K562 (cell line): ENCODE measurements at regions not wholly inside any gene's neighbourhood (a gene's known extent, or its start where the extent isn't known, plus 50 kb on each side); places are given as distances from the start of the nearest gene placed in this dataset.

Source experiments
- ATAC-seq: fragments of 200-7000 bp; cut with Tn5 transposase; 3 replicates; pipeline ENCODE4 v1.9.1; 2020; ENCODE audit warnings: moderate library complexity
- BruUV-seq: library from RNA; stranded (reverse); fragments of 400-500 nt; replicated peaks from 2 replicates; lab custom pipeline; 2021; lab: Mats Ljungman, UMichigan
- CTCF ChIA-PET: fragments of 300-600 bp; formaldehyde crosslinking; extraction: SDS; loops from one replicate; lab custom pipeline; 2021; ENCODE audit warnings: low intra/inter-chr PET ratio; lab: Yijun Ruan, JAX
- POLR2A ChIA-PET: fragments of 300-600, 350-650 bp; sonication (Branson Sonifier 250); formaldehyde crosslinking; extraction: SDS; loops from one replicate; lab custom pipeline; 2021; ENCODE audit warnings: antibody characterized with exemption, inconsistent platforms; lab: Yijun Ruan, JAX
- DNase-seq, 4 experiments: peaks; one replicate each; pipeline versions ENCODE4 v3.0.0 to v3.0.0-alpha.2; 2011 to 2018; ENCODE audit warnings: low spot score in 3 of 4, mixed read lengths in 3 of 4; ENCODE audit errors: extremely low read depth in 1 of 4
- FAIRE-seq: peaks from 2 replicates; lab custom pipeline; 2011; peaks lifted over from hg19 to GRCh38; lab: Jason Lieb, UNC
- H2AFZ ChIP-seq: 2 replicates; pipeline ENCODE4 v1.6.0; 2011; ENCODE audit warnings: low read depth, low read length, control low read depth, inconsistent platforms
- H3K27ac ChIP-seq: fragments of 200-600 bp; 3 replicates; pipeline ENCODE4 v1.8.0; 2011; ENCODE audit warnings: low read depth, mild to moderate bottlenecking, control low read depth, inconsistent platforms, low read length, moderate library complexity, mixed read lengths; ENCODE audit errors: extremely low read depth
- H3K27me3 ChIP-seq, 2 experiments: fragments of 300-600 bp in 1 of 2; 2 replicates in 1 of 2; 3 replicates in 1 of 2; pipeline versions ENCODE4 v1.6.0 to v1.8.0; 2011; ENCODE audit warnings: inconsistent platforms in 2 of 2, low read length in 2 of 2, mild to moderate bottlenecking in 1 of 2, mixed read lengths in 1 of 2, moderate library complexity in 1 of 2; ENCODE audit not compliant: control insufficient read depth in 2 of 2, insufficient read depth in 2 of 2
- H3K36me3 ChIP-seq: fragments of 300-600 bp; 3 replicates; pipeline ENCODE4 v1.8.0; 2011; ENCODE audit warnings: mild to moderate bottlenecking, low read length, inconsistent platforms; ENCODE audit not compliant: control insufficient read depth, insufficient read depth
- H3K4me1 ChIP-seq, 2 experiments: fragments of 200-600 bp in 1 of 2; replicated peaks in 1 of 2; 2 replicates in 1 of 2; 3 replicates in 1 of 2; pipeline versions ENCODE4 v1.5.1 to v1.8.0; 2011; ENCODE audit warnings: inconsistent platforms in 2 of 2, low read length in 2 of 2, mild to moderate bottlenecking in 1 of 2, mixed read lengths in 1 of 2, moderate library complexity in 1 of 2; ENCODE audit not compliant: control insufficient read depth in 2 of 2, insufficient read depth in 2 of 2
- H3K4me2 ChIP-seq: 2 replicates; pipeline ENCODE4 v1.6.1; 2011; ENCODE audit warnings: low read length, control low read depth, inconsistent platforms, mixed read lengths; ENCODE audit not compliant: insufficient read depth
- H3K4me3 ChIP-seq: fragments of 200-600 bp; sonication (generic), shearing (Covaris generic); 2 replicates; pipeline ENCODE4 v1.5.1; 2016; ENCODE audit warnings: control low read depth, inconsistent platforms
- H3K79me2 ChIP-seq: fragments of 200-600 bp; 3 replicates; pipeline ENCODE4 v1.8.0; 2011; ENCODE audit warnings: low read length, inconsistent platforms; ENCODE audit not compliant: control insufficient read depth, insufficient read depth
- H3K9ac ChIP-seq, 2 experiments: 2 replicates each; pipeline versions ENCODE4 v1.6.0 to v1.6.1; 2011; ENCODE audit warnings: low read depth in 2 of 2, low read length in 2 of 2, control low read depth in 1 of 2, inconsistent platforms in 1 of 2, mild to moderate bottlenecking in 1 of 2, mixed read lengths in 1 of 2; ENCODE audit not compliant: insufficient read depth in 1 of 2
- H3K9me1 ChIP-seq: one replicate; pipeline ENCODE4 v1.6.0; 2011; ENCODE audit warnings: inconsistent platforms, mild to moderate bottlenecking, low read length, moderate library complexity; ENCODE audit not compliant: control insufficient read depth, insufficient read depth
- H3K9me3 ChIP-seq: replicated peaks from 2 replicates; pipeline ENCODE4 v1.5.1; 2011; ENCODE audit warnings: low read depth, low read length, inconsistent platforms; ENCODE audit not compliant: control insufficient read depth, insufficient read depth
- H4K20me1 ChIP-seq: replicated peaks from 2 replicates; pipeline ENCODE4 v1.6.1; 2011; ENCODE audit warnings: low read length, inconsistent platforms, mixed read lengths; ENCODE audit not compliant: control insufficient read depth, insufficient read depth
- ELF2 ChIP-seq: fragments of 250-450 bp; sonication (Bioruptor Pico); IDR thresholded peaks from 2 replicates; pipeline ENCODE4 v1.5.0; 2021; ENCODE audit warnings: mild to moderate bottlenecking
- HES1 ChIP-seq: fragments of 450-650 bp; IDR thresholded peaks from 2 replicates; pipeline ENCODE4 v1.6.1; 2016; ENCODE audit warnings: low read depth, mild to moderate bottlenecking, moderate library complexity
- POLR2B ChIP-seq: fragments of 450-650 bp; IDR thresholded peaks from 2 replicates; pipeline ENCODE4 v1.6.1; 2018; ENCODE audit warnings: low read depth; ENCODE audit not compliant: partially characterized antibody
- SRSF7 ChIP-seq: fragments of 200-400 bp; formaldehyde crosslinking; optimal IDR thresholded peaks from 2 replicates; pipeline ENCODE3; 2017; ENCODE audit warnings: mild to moderate bottlenecking, low read depth, low read length
- ZNF134 ChIP-seq: fragments of 250-450 bp; sonication (Bioruptor Pico); conservative IDR thresholded peaks from 2 replicates; pipeline ENCODE4 v1.4.0; 2020
- ZNF354B ChIP-seq: fragments of 250-450 bp; sonication (Bioruptor Pico); IDR thresholded peaks from 2 replicates; pipeline ENCODE4 v1.4.0; 2020
- in situ Hi-C: fragments of 300-500 bp; cut with MboI; formaldehyde crosslinking; loops from 4 replicates; pipeline ENCODE4 v1.15.0; 2018; ENCODE audit warnings: inconsistent platforms, mixed read lengths
- intact Hi-C: fragments of 100-400 bp; cut with micrococcal nuclease; formaldehyde crosslinking; loops from 2 replicates; pipeline ENCODE4 v1.14.2; 2022

- no peak for TF ChIP-seq SRSF7
- TF ChIP-seq HES1: no peak
- no peak for TF ChIP-seq ZNF134 (CRISPR knock-in tag)
Observed at GRCh38 chr3:28947751-28948150, 333.1 kb upstream of the RBMS3 start (continued).

GRCh38 chr3:28948685-28949084, 332.2 kb upstream of the RBMS3 start:
- FAIRE-seq (no peak), ATAC-seq (no peak), DNase-seq (no peak)
- no peak overlapping the region for H3K9ac ChIP-seq
- no peaks in the 10 kb centered on the region for H3K79me2 ChIP-seq
- peaks cover 3% of the 10 kb centered on the region; the same call in 1 of the 2 replicates for H3K9me3 ChIP-seq
- H3K27me3 ChIP-seq: no peaks in the 10 kb centered on the region
- no peak overlapping the region for H3K4me2 ChIP-seq
- in situ Hi-C loops: no loop called here
- H3K27ac ChIP-seq: no peak overlapping the region
- no peak overlapping the region for H3K4me3 ChIP-seq
- H3K9me1 ChIP-seq: no peaks in the 10 kb centered on the region
- H4K20me1 ChIP-seq: no peaks in the 10 kb centered on the region
- intact Hi-C loops: no loop called here
- TF ChIP-seq ZNF354B: no peak
- no peak for TF ChIP-seq POLR2B
- no peak for TF ChIP-seq ELF2 (CRISPR knock-in tag)
- no peaks in the 10 kb centered on the region for H3K4me1 ChIP-seq
- no TSS peak for BruUV-seq
- ChIA-PET CTCF (no interaction called here), POLR2A (no interaction called here)
- H3K36me3 ChIP-seq: no peaks in the 10 kb centered on the region
- no peak overlapping the region for H2AFZ ChIP-seq
